ENCODE measurements at regions not wholly inside any gene's neighbourhood (a gene's known extent, or its start where the extent isn't known, plus 50 kb on each side); places are given as distances from the start of the nearest gene placed in this dataset.
"Not testable (repeated sequence)": the region's sequence is repeated elsewhere in the genome, so short reads cannot be mapped to it uniquely, and the experiment has no call there.

- H3K4me1 ChIP-seq (ENCODE audit: control insufficient read depth in 1 of 2, insufficient read depth in 2 of 2, low read length in 2 of 2); DNase-seq; H3K4me3 ChIP-seq (ENCODE audit: low read length in 2 of 2); H3K27ac ChIP-seq (ENCODE audit: low read depth in 1 of 2, low read length in 2 of 2); H3K27me3 ChIP-seq (ENCODE audit: control insufficient read depth in 1 of 2, insufficient read depth in 2 of 2, low read length in 1 of 2); H3K9me3 ChIP-seq (ENCODE audit: control insufficient read depth, low read length); H3K36me3 ChIP-seq (ENCODE audit: control insufficient read depth in 1 of 2, insufficient read depth in 2 of 2, low read length in 1 of 2); intact Hi-C loops (cut with DNase I); ATAC-seq (ENCODE audit: low FRiP score): not testable (repeated sequence)
- 97 to 98% methylated on average over 5 of the region's 5 CpGs for WGBS, 2 donors
Observed at GRCh38 chr15:29648415-29648814, 173.9 kb downstream of the TJP1 start.

DNA sequence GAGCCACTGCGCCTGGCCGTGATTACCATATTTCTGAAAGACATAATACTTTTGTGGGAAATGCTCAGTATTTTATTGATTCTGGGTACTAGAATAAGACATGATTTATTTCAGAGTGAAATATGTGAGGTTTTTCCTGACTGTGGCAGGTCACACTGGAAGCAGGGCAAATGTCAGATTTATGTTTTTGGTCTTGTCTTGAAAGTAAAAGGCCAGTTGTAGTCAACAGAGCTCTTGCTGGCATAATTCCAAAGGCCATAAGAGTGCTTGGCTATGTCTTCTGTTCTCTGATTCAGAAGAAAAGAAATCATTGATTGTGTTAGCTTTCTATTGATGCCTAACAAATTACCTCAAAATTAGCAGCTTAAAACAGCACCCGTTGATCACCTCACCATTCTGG, 176.4 kb downstream of the TJP1 start:
- H3K27ac ChIP-seq (ENCODE audit: low read depth in 1 of 2, low read length in 2 of 2), result no peak overlapping the region
- H3K9me3 ChIP-seq (ENCODE audit: control insufficient read depth, low read length), result no peaks in the 10 kb centered on the region
- no peaks in the 10 kb centered on the region for H3K36me3 ChIP-seq (ENCODE audit: control insufficient read depth in 1 of 2, insufficient read depth in 2 of 2, low read length in 1 of 2)
- H3K4me1 ChIP-seq (ENCODE audit: control insufficient read depth in 1 of 2, insufficient read depth in 2 of 2, low read length in 2 of 2), result no peaks in the 10 kb centered on the region
- ATAC-seq (ENCODE audit: low FRiP score) (no peak), DNase-seq (no peak)
- H3K27me3 ChIP-seq (ENCODE audit: control insufficient read depth in 1 of 2, insufficient read depth in 2 of 2, low read length in 1 of 2), result no peaks in the 10 kb centered on the region
- intact Hi-C loops (cut with DNase I), result no loop called here
- no peak overlapping the region for H3K4me3 ChIP-seq (ENCODE audit: low read length in 2 of 2)
- 91 to 93% methylated on average over 3 of the region's 3 CpGs for WGBS, 2 donors

GRCh38 chr15:29644361-29644760, 177.9 kb downstream of the TJP1 start:
- DNase-seq; H3K27me3 ChIP-seq (ENCODE audit: control insufficient read depth in 1 of 2, insufficient read depth in 2 of 2, low read length in 1 of 2); H3K36me3 ChIP-seq (ENCODE audit: control insufficient read depth in 1 of 2, insufficient read depth in 2 of 2, low read length in 1 of 2); ATAC-seq (ENCODE audit: low FRiP score); H3K4me3 ChIP-seq (ENCODE audit: low read length in 2 of 2); H3K9me3 ChIP-seq (ENCODE audit: control insufficient read depth, low read length); H3K27ac ChIP-seq (ENCODE audit: low read depth in 1 of 2, low read length in 2 of 2); H3K4me1 ChIP-seq (ENCODE audit: control insufficient read depth in 1 of 2, insufficient read depth in 2 of 2, low read length in 2 of 2); intact Hi-C loops (cut with DNase I): not testable (repeated sequence)
- WGBS, 2 donors, result 95 to 98% methylated on average over 12 of the region's 12 CpGs

DNA sequence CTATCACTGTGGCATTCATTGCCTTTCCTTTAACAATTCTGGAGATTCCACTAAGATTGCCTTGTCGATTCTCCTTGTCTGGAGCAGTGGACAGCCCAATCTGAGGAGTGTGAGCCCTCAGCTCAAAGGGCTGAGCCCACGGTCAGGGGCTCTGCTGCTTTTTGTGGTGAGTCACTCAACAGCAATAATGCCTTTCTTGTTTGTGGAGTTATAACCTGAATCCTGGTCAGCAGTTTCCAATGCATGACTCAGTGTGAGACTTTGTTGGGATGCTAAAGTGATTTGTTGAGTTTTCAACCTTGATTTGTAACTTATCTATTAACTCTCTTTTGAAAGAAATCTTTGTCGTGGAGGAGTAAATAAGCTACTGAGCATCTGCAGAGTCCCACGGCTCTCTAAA, 183.5 kb downstream of the TJP1 start:
- H3K4me3 ChIP-seq (ENCODE audit: low read length in 2 of 2), result no peak overlapping the region
- no peaks in the 10 kb centered on the region for H3K4me1 ChIP-seq (ENCODE audit: control insufficient read depth in 1 of 2, insufficient read depth in 2 of 2, low read length in 2 of 2)
- no peak overlapping the region for H3K27ac ChIP-seq (ENCODE audit: low read depth in 1 of 2, low read length in 2 of 2)
- 68 to 76% methylated on average over 4 of the region's 4 CpGs for WGBS, 2 donors
- intact Hi-C loops (cut with DNase I), result no loop called here
- H3K36me3 ChIP-seq (ENCODE audit: control insufficient read depth in 1 of 2, insufficient read depth in 2 of 2, low read length in 1 of 2), result no peaks in the 10 kb centered on the region
- ATAC-seq (ENCODE audit: low FRiP score) (no peak), DNase-seq (no peak)
- H3K27me3 ChIP-seq (ENCODE audit: control insufficient read depth in 1 of 2, insufficient read depth in 2 of 2, low read length in 1 of 2), result peaks cover 0 to 1% of the 10 kb centered on the region in 2 donors
- no peaks in the 10 kb centered on the region for H3K9me3 ChIP-seq (ENCODE audit: control insufficient read depth, low read length)

DNA sequence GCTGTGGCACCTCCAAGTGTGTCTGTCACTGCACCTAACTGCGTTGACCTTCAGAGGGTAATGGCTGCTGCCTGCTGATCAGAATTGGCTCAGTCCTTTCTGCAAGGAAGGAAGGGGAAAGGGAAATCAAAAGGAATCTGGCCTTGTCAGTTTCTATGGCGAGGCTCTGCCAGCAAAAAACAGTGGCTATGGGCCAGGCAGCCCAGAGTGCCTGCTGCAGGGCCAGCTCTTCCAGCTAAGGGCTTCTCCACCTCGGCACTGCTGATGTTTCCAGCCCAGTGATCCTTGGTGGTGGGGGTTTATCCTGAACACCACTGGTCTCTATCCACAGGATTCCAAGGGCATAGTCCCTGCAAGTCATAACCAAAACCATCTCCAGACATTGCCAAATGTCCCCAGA, 184.3 kb downstream of the TJP1 start:
- Histone ChIP-seq H3K9me3 (ENCODE audit: control insufficient read depth, low read length) (no peaks in the 10 kb centered on the region), H3K36me3 (ENCODE audit: control insufficient read depth in 1 of 2, insufficient read depth in 2 of 2, low read length in 1 of 2) (no peaks in the 10 kb centered on the region), H3K27me3 (ENCODE audit: control insufficient read depth in 1 of 2, insufficient read depth in 2 of 2, low read length in 1 of 2) (peaks cover 0 to 1% of the 10 kb centered on the region in 2 donors), H3K4me3 (ENCODE audit: low read length in 2 of 2) (no peak overlapping the region), H3K27ac (ENCODE audit: low read depth in 1 of 2, low read length in 2 of 2) (no peak overlapping the region), H3K4me1 (ENCODE audit: control insufficient read depth in 1 of 2, insufficient read depth in 2 of 2, low read length in 2 of 2) (no peaks in the 10 kb centered on the region)
- 75 to 81% methylated on average over 3 of the region's 3 CpGs for WGBS, 2 donors
- ATAC-seq (ENCODE audit: low FRiP score), result no peak
- no peak for DNase-seq
- intact Hi-C loops (cut with DNase I), result no loop called here

DNA sequence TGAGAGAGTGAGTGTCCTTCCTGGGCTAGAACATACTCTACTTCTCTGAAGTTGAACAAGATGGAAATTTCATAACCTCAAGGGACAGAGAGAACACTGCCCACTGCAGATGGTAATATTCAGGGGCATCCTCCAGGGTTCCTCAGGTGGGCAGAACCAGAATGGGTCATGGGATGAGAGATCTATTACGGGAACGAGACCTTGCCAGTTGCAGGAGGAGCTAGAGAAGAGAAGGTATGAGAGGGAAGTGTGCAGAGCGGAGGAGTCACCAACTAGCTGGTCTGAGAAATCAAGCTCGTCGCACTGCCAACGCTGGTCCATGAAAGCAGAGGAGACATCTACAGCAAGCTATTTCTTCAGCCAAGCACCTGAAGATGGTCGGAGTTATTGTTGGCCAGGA, 184.7 kb downstream of the TJP1 start:
- H3K36me3 ChIP-seq (ENCODE audit: control insufficient read depth in 1 of 2, insufficient read depth in 2 of 2, low read length in 1 of 2), result no peaks in the 10 kb centered on the region
- H3K4me3 ChIP-seq (ENCODE audit: low read length in 2 of 2), result no peak overlapping the region
- H3K4me1 ChIP-seq (ENCODE audit: control insufficient read depth in 1 of 2, insufficient read depth in 2 of 2, low read length in 2 of 2), result no peaks in the 10 kb centered on the region
- H3K9me3 ChIP-seq (ENCODE audit: control insufficient read depth, low read length), result no peaks in the 10 kb centered on the region
- H3K27ac ChIP-seq (ENCODE audit: low read depth in 1 of 2, low read length in 2 of 2), result no peak overlapping the region
- H3K27me3 ChIP-seq (ENCODE audit: control insufficient read depth in 1 of 2, insufficient read depth in 2 of 2, low read length in 1 of 2), result peaks cover 0 to 1% of the 10 kb centered on the region in 2 donors
- intact Hi-C loops (cut with DNase I), result no loop called here
- DNase-seq (no peak), ATAC-seq (ENCODE audit: low FRiP score) (no peak)
- 96 to 98% methylated on average over 7 of the region's 7 CpGs for WGBS, 2 donors

DNA sequence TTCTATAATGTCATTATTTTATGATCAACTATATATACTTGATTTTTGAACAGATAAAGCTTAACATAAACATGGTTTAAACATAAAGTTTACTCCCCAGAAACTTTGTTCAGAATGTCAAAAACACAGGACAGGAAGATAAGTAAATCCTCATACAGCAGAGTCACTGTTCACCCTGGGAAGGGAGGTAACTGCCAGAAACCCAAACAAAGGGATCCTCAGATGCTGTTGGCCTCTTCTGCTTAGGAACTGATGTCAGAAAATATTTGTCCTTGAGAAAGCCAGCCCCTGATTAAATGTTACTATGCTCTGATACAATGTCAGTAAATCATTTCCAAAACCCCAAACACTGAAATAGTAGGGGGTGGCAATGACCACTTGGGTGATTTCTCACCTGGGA, 185.3 kb downstream of the TJP1 start:
- intact Hi-C loops (cut with DNase I), result no loop called here
- Histone ChIP-seq H3K4me1 (ENCODE audit: control insufficient read depth in 1 of 2, insufficient read depth in 2 of 2, low read length in 2 of 2) (no peaks in the 10 kb centered on the region), H3K27ac (ENCODE audit: low read depth in 1 of 2, low read length in 2 of 2) (no peak overlapping the region), H3K27me3 (ENCODE audit: control insufficient read depth in 1 of 2, insufficient read depth in 2 of 2, low read length in 1 of 2) (peaks cover 0 to 1% of the 10 kb centered on the region in 2 donors), H3K9me3 (ENCODE audit: control insufficient read depth, low read length) (no peaks in the 10 kb centered on the region), H3K36me3 (ENCODE audit: control insufficient read depth in 1 of 2, insufficient read depth in 2 of 2, low read length in 1 of 2) (no peaks in the 10 kb centered on the region), H3K4me3 (ENCODE audit: low read length in 2 of 2) (no peak overlapping the region)
- DNase-seq, result no peak
- ATAC-seq (ENCODE audit: low FRiP score), result no peak

DNA sequence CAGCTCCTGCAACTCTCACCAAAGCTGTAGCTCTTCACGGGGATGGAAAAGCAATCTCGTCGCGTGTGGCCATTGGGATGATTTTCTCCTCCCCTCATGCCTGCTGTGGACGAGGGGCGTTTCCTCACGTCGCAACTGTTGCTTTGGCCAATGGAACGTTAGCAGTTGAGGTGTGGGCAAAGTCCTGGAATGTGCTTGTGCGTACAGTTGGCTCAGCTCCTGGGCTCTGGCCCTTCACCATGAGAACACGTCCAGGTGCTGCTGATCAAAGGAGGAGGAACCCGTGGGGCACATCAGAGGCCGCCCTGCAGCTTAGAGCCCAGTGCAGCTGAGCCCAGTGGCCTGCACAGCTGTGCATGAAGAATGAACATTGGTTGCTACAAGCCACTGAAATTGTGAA, 186.1 kb downstream of the TJP1 start:
- DNase-seq (no peak), ATAC-seq (ENCODE audit: low FRiP score) (no peak)
- Histone ChIP-seq H3K4me3 (ENCODE audit: low read length in 2 of 2) (no peak overlapping the region), H3K9me3 (ENCODE audit: control insufficient read depth, low read length) (no peaks in the 10 kb centered on the region), H3K27ac (ENCODE audit: low read depth in 1 of 2, low read length in 2 of 2) (no peak overlapping the region), H3K4me1 (ENCODE audit: control insufficient read depth in 1 of 2, insufficient read depth in 2 of 2, low read length in 2 of 2) (no peaks in the 10 kb centered on the region), H3K27me3 (ENCODE audit: control insufficient read depth in 1 of 2, insufficient read depth in 2 of 2, low read length in 1 of 2) (peaks cover 0 to 1% of the 10 kb centered on the region in 2 donors), H3K36me3 (ENCODE audit: control insufficient read depth in 1 of 2, insufficient read depth in 2 of 2, low read length in 1 of 2) (no peaks in the 10 kb centered on the region)
- 65 to 76% methylated on average over 13 of the region's 13 CpGs for WGBS, 2 donors
- intact Hi-C loops (cut with DNase I), result no loop called here

- Histone ChIP-seq H3K4me3 (ENCODE audit: low read length in 2 of 2) (no peak overlapping the region), H3K9me3 (ENCODE audit: control insufficient read depth, low read length) (no peaks in the 10 kb centered on the region), H3K27me3 (ENCODE audit: control insufficient read depth in 1 of 2, insufficient read depth in 2 of 2, low read length in 1 of 2) (peaks cover 0 to 1% of the 10 kb centered on the region in 2 donors), H3K36me3 (ENCODE audit: control insufficient read depth in 1 of 2, insufficient read depth in 2 of 2, low read length in 1 of 2) (no peaks in the 10 kb centered on the region), H3K4me1 (ENCODE audit: control insufficient read depth in 1 of 2, insufficient read depth in 2 of 2, low read length in 2 of 2) (no peaks in the 10 kb centered on the region), H3K27ac (ENCODE audit: low read depth in 1 of 2, low read length in 2 of 2) (no peak overlapping the region)
- intact Hi-C loops (cut with DNase I), result no loop called here
- WGBS, 2 donors, result 88 to 92% methylated on average over 9 of the region's 9 CpGs
- ATAC-seq (ENCODE audit: low FRiP score) (no peak), DNase-seq (no peak)
Observed at GRCh38 chr15:29635513-29636098, 186.7 kb downstream of the TJP1 start.

Data from aorta (tissue), 5 donors.